ENCODE measurements at regions not wholly inside any gene's neighbourhood (a gene's known extent, or its start where the extent isn't known, plus 50 kb on each side); places are given as distances from the start of the nearest gene placed in this dataset.

- H3K27me3 ChIP-seq (ENCODE audit: control insufficient read depth in 1 of 2, insufficient read depth in 1 of 2, low read length in 2 of 2) = no peaks in the 10 kb centered on the region
- no peak overlapping the region for H3K4me3 ChIP-seq (ENCODE audit: insufficient read depth in 1 of 2, low read depth in 1 of 2, low read length in 2 of 2)
- no peak overlapping the region for H2BK15ac ChIP-seq (ENCODE audit: low read depth, poor library complexity, severe bottlenecking)
- H3K14ac ChIP-seq (ENCODE audit: low read length in 2 of 2) = no peak overlapping the region
- H4K8ac ChIP-seq (ENCODE audit: low read length) = no peak overlapping the region
- no peak overlapping the region for H3K18ac ChIP-seq (ENCODE audit: low read depth in 1 of 2, low read length in 2 of 2)
- H2AFZ ChIP-seq (ENCODE audit: low read depth, low read length) = no peak overlapping the region
- no peaks in the 10 kb centered on the region for H3K79me1 ChIP-seq (replicated peaks; ENCODE audit: low read length, poor library complexity, severe bottlenecking)
- H3K4me2 ChIP-seq (ENCODE audit: low read length, poor library complexity, severe bottlenecking) = no peak overlapping the region
- WGBS = 88% methylated on average over 1 of the region's 3 CpGs
- no peak overlapping the region for H3K23ac ChIP-seq (ENCODE audit: low read length in 2 of 2)
- H3K4me1 ChIP-seq (ENCODE audit: control insufficient read depth, insufficient read depth, low read depth, low read length) = no peaks in the 10 kb centered on the region
- no peak overlapping the region for H3K4ac ChIP-seq (ENCODE audit: low read depth in 1 of 2, low read length in 2 of 2)
- H3K27ac ChIP-seq (ENCODE audit: low read length, poor library complexity, severe bottlenecking) = no peak overlapping the region
- no peak overlapping the region for H2BK5ac ChIP-seq (ENCODE audit: low read depth, low read length, poor library complexity, severe bottlenecking)
- no peak overlapping the region for H2BK120ac ChIP-seq (ENCODE audit: low read depth, low read length)
- H4K91ac ChIP-seq (ENCODE audit: low read length) = no peak overlapping the region
- H2BK12ac ChIP-seq (ENCODE audit: low read length in 2 of 2) = no peak overlapping the region
- no peaks in the 10 kb centered on the region for H3K9me3 ChIP-seq (ENCODE audit: control insufficient read depth, low read length)
- DNase-seq = no peak
- no peak overlapping the region for H2AK5ac ChIP-seq (ENCODE audit: low read length, severe bottlenecking)
- H3K9ac ChIP-seq (ENCODE audit: low read length) = no peak overlapping the region
- H3K36me3 ChIP-seq (ENCODE audit: control insufficient read depth in 1 of 2, insufficient read depth in 2 of 2, low read depth in 1 of 2, low read length in 2 of 2) = no peaks in the 10 kb centered on the region
These were observed 390.9 kb upstream of the ADGRL2 start for GRCh38 chr1:81409780-81410274.

GRCh38 chr1:81409262-81409661, 391.5 kb upstream of the ADGRL2 start:
- Histone ChIP-seq H3K18ac (ENCODE audit: low read depth in 1 of 2, low read length in 2 of 2) (no peak overlapping the region), H3K14ac (ENCODE audit: low read length in 2 of 2) (no peak overlapping the region), H3K4me3 (ENCODE audit: insufficient read depth in 1 of 2, low read depth in 1 of 2, low read length in 2 of 2) (no peak overlapping the region), H3K36me3 (ENCODE audit: control insufficient read depth in 1 of 2, insufficient read depth in 2 of 2, low read depth in 1 of 2, low read length in 2 of 2) (no peaks in the 10 kb centered on the region), H4K8ac (ENCODE audit: low read length) (no peak overlapping the region), H3K4me2 (ENCODE audit: low read length, poor library complexity, severe bottlenecking) (no peak overlapping the region), H2BK15ac (ENCODE audit: low read depth, poor library complexity, severe bottlenecking) (no peak overlapping the region), H2BK120ac (ENCODE audit: low read depth, low read length) (no peak overlapping the region), H2BK12ac (ENCODE audit: low read length in 2 of 2) (no peak overlapping the region), H3K9me3 (ENCODE audit: control insufficient read depth, low read length) (no peaks in the 10 kb centered on the region), H3K4me1 (ENCODE audit: control insufficient read depth, insufficient read depth, low read depth, low read length) (no peaks in the 10 kb centered on the region), H3K4ac (ENCODE audit: low read depth in 1 of 2, low read length in 2 of 2) (no peak overlapping the region), H3K27me3 (ENCODE audit: control insufficient read depth in 1 of 2, insufficient read depth in 1 of 2, low read length in 2 of 2) (no peaks in the 10 kb centered on the region), H3K23ac (ENCODE audit: low read length in 2 of 2) (no peak overlapping the region), H2AFZ (ENCODE audit: low read depth, low read length) (no peak overlapping the region), H4K91ac (ENCODE audit: low read length) (no peak overlapping the region), H3K9ac (ENCODE audit: low read length) (no peak overlapping the region), H3K79me1 (replicated peaks; ENCODE audit: low read length, poor library complexity, severe bottlenecking) (no peaks in the 10 kb centered on the region), H2AK5ac (ENCODE audit: low read length, severe bottlenecking) (no peak overlapping the region), H3K27ac (ENCODE audit: low read length, poor library complexity, severe bottlenecking) (no peak overlapping the region), H2BK5ac (ENCODE audit: low read depth, low read length, poor library complexity, severe bottlenecking) (no peak overlapping the region)
- DNase-seq = no peak

GRCh38 chr1:81408419-81408818, 392.3 kb upstream of the ADGRL2 start:
- Histone ChIP-seq H2BK5ac (ENCODE audit: low read depth, low read length, poor library complexity, severe bottlenecking) (no peak overlapping the region), H3K18ac (ENCODE audit: low read depth in 1 of 2, low read length in 2 of 2) (no peak overlapping the region), H4K8ac (ENCODE audit: low read length) (no peak overlapping the region), H3K27ac (ENCODE audit: low read length, poor library complexity, severe bottlenecking) (no peak overlapping the region), H3K23ac (ENCODE audit: low read length in 2 of 2) (no peak overlapping the region), H3K9me3 (ENCODE audit: control insufficient read depth, low read length) (no peaks in the 10 kb centered on the region), H3K4me1 (ENCODE audit: control insufficient read depth, insufficient read depth, low read depth, low read length) (no peaks in the 10 kb centered on the region), H2AFZ (ENCODE audit: low read depth, low read length) (no peak overlapping the region), H3K4me3 (ENCODE audit: insufficient read depth in 1 of 2, low read depth in 1 of 2, low read length in 2 of 2) (no peak overlapping the region), H3K4me2 (ENCODE audit: low read length, poor library complexity, severe bottlenecking) (no peak overlapping the region), H2BK120ac (ENCODE audit: low read depth, low read length) (no peak overlapping the region), H3K14ac (ENCODE audit: low read length in 2 of 2) (no peak overlapping the region), H3K4ac (ENCODE audit: low read depth in 1 of 2, low read length in 2 of 2) (no peak overlapping the region), H2BK12ac (ENCODE audit: low read length in 2 of 2) (no peak overlapping the region), H4K91ac (ENCODE audit: low read length) (no peak overlapping the region), H3K27me3 (ENCODE audit: control insufficient read depth in 1 of 2, insufficient read depth in 1 of 2, low read length in 2 of 2) (no peaks in the 10 kb centered on the region), H2BK15ac (ENCODE audit: low read depth, poor library complexity, severe bottlenecking) (no peak overlapping the region), H2AK5ac (ENCODE audit: low read length, severe bottlenecking) (no peak overlapping the region), H3K9ac (ENCODE audit: low read length) (no peak overlapping the region), H3K36me3 (ENCODE audit: control insufficient read depth in 1 of 2, insufficient read depth in 2 of 2, low read depth in 1 of 2, low read length in 2 of 2) (no peaks in the 10 kb centered on the region), H3K79me1 (replicated peaks; ENCODE audit: low read length, poor library complexity, severe bottlenecking) (no peaks in the 10 kb centered on the region)
- DNase-seq = no peak
- WGBS = 71% methylated on average over 4 of the region's 6 CpGs

GRCh38 chr1:81407000-81407821, 393.5 kb upstream of the ADGRL2 start:
- H2AFZ ChIP-seq (ENCODE audit: low read depth, low read length) = no peak overlapping the region
- H3K14ac ChIP-seq (ENCODE audit: low read length in 2 of 2) = no peak overlapping the region
- H3K36me3 ChIP-seq (ENCODE audit: control insufficient read depth in 1 of 2, insufficient read depth in 2 of 2, low read depth in 1 of 2, low read length in 2 of 2) = no peaks in the 10 kb centered on the region
- no peaks in the 10 kb centered on the region for H3K27me3 ChIP-seq (ENCODE audit: control insufficient read depth in 1 of 2, insufficient read depth in 1 of 2, low read length in 2 of 2)
- H3K9me3 ChIP-seq (ENCODE audit: control insufficient read depth, low read length) = no peaks in the 10 kb centered on the region
- no peak overlapping the region for H3K4ac ChIP-seq (ENCODE audit: low read depth in 1 of 2, low read length in 2 of 2)
- no peak overlapping the region for H2BK5ac ChIP-seq (ENCODE audit: low read depth, low read length, poor library complexity, severe bottlenecking)
- H2BK120ac ChIP-seq (ENCODE audit: low read depth, low read length) = no peak overlapping the region
- H2BK12ac ChIP-seq (ENCODE audit: low read length in 2 of 2) = no peak overlapping the region
- no peak overlapping the region for H3K9ac ChIP-seq (ENCODE audit: low read length)
- DNase-seq = no peak
- WGBS = 86% methylated on average over 2 of the region's 5 CpGs
- no peak overlapping the region for H2AK5ac ChIP-seq (ENCODE audit: low read length, severe bottlenecking)
- H3K18ac ChIP-seq (ENCODE audit: low read depth in 1 of 2, low read length in 2 of 2) = no peak overlapping the region
- H3K4me2 ChIP-seq (ENCODE audit: low read length, poor library complexity, severe bottlenecking) = no peak overlapping the region
- H3K23ac ChIP-seq (ENCODE audit: low read length in 2 of 2) = no peak overlapping the region
- H4K91ac ChIP-seq (ENCODE audit: low read length) = no peak overlapping the region
- H3K27ac ChIP-seq (ENCODE audit: low read length, poor library complexity, severe bottlenecking) = no peak overlapping the region
- H4K8ac ChIP-seq (ENCODE audit: low read length) = no peak overlapping the region
- no peaks in the 10 kb centered on the region for H3K4me1 ChIP-seq (ENCODE audit: control insufficient read depth, insufficient read depth, low read depth, low read length)
- H3K4me3 ChIP-seq (ENCODE audit: insufficient read depth in 1 of 2, low read depth in 1 of 2, low read length in 2 of 2) = no peak overlapping the region
- H2BK15ac ChIP-seq (ENCODE audit: low read depth, poor library complexity, severe bottlenecking) = no peak overlapping the region
- no peaks in the 10 kb centered on the region for H3K79me1 ChIP-seq (replicated peaks; ENCODE audit: low read length, poor library complexity, severe bottlenecking)

Data from mesenchymal stem cell (in vitro differentiated cells and primary cell).